K562 (cell line): ENCODE measurements at regions not wholly inside any gene's neighbourhood (a gene's known extent, or its start where the extent isn't known, plus 50 kb on each side); places are given as distances from the start of the nearest gene placed in this dataset.

Experiments
- RCOR1 ChIP-seq, 2 experiments: IDR thresholded peaks; 2 replicates each; pipeline ENCODE4 v1.6.1; 2012; ENCODE audit warnings: low read depth in 2 of 2, low read length in 2 of 2, borderline replicate concordance in 1 of 2, improper control_type of control experiment in 1 of 2
- ZFX ChIP-seq: sonication (generic); formaldehyde crosslinking; IDR thresholded peaks from 2 replicates; pipeline ENCODE4 v1.8.0; 2022; ENCODE audit warnings: mild to moderate bottlenecking, missing genetic modification reagents, moderate library complexity

DNA sequence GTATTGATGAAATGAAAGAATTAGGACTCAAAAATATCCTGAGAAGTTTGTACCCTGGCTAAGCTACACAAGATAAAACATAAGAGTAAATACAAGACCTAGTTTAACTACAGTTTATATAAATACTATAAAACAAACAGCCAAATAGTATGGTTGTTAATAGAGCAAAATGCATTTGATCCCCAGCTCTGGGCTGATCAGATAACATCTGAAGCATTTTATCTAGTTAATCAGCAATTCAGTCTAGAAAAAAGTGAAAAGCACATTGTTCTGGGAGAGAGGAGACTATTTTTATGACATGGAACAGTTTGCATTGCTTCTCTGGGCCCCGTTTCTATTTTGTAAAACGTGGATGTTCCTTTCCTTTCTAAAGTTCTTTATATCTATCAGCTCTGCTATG lies 139.6 kb upstream of the RORB start:
- TF ChIP-seq RCOR1 (IDR thresholded peaks at IDR 0.05; ENCODE audit: borderline replicate concordance in 1 of 2, low read depth in 2 of 2, low read length in 2 of 2) (no peak), ZFX (CRISPR knock-in tag) (no peak)
